ENCODE measurements at regions not wholly inside any gene's neighbourhood (a gene's known extent, or its start where the extent isn't known, plus 50 kb on each side); places are given as distances from the start of the nearest gene placed in this dataset.
"Not testable (repeated sequence)": the region's sequence is repeated elsewhere in the genome, so short reads cannot be mapped to it uniquely, and the experiment has no call there.

DNA sequence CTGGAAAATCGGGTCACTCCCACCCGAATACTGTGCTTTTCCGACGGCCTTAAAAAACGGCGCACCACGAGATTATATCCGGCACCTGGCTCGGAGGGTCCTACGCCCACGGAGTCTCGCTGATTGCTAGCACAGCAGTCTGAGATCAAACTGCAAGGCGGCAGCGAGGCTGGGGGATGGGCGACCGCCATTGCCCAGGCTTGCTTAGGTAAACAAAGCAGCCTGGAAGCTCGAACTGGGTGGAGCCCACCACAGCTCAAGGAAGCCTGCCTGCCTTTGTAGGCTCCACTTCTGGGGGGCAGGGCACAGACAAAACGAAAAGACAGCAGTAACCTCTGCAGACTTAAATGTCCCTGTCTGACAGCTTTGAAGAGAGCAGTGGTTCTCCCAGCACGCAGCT lies 132.5 kb upstream of the TLE4 start:
- not testable (repeated sequence) for TF ChIP-seq FOXK2, FOXA1, SP1, ELF4, PKNOX1 (IDR thresholded peaks at IDR 0.05)
